ENCODE measurements at regions not wholly inside any gene's neighbourhood (a gene's known extent, or its start where the extent isn't known, plus 50 kb on each side); places are given as distances from the start of the nearest gene placed in this dataset.

GRCh38 chr3:159875116-159875515 lies 113.5 kb upstream of the IL12A start:
- H3K36me3 ChIP-seq (ENCODE audit: insufficient read depth) = no peaks in the 10 kb centered on the region
- H3K9ac ChIP-seq = no peak overlapping the region
- H3K27me3 ChIP-seq (ENCODE audit: insufficient read depth, low read depth) = no peaks in the 10 kb centered on the region
- H2AFZ ChIP-seq (ENCODE audit: low read depth) = no peak overlapping the region
- no peak overlapping the region for H3K4me3 ChIP-seq (IDR thresholded peaks at IDR 0.05; ENCODE audit: insufficient read depth, low read depth, low read length)
- H3K4me2 ChIP-seq = no peak overlapping the region
- H3K4me1 ChIP-seq (ENCODE audit: low read depth, poor library complexity, severe bottlenecking) = peaks cover 12% of the 10 kb centered on the region
- TF ChIP-seq, protein P1, sequence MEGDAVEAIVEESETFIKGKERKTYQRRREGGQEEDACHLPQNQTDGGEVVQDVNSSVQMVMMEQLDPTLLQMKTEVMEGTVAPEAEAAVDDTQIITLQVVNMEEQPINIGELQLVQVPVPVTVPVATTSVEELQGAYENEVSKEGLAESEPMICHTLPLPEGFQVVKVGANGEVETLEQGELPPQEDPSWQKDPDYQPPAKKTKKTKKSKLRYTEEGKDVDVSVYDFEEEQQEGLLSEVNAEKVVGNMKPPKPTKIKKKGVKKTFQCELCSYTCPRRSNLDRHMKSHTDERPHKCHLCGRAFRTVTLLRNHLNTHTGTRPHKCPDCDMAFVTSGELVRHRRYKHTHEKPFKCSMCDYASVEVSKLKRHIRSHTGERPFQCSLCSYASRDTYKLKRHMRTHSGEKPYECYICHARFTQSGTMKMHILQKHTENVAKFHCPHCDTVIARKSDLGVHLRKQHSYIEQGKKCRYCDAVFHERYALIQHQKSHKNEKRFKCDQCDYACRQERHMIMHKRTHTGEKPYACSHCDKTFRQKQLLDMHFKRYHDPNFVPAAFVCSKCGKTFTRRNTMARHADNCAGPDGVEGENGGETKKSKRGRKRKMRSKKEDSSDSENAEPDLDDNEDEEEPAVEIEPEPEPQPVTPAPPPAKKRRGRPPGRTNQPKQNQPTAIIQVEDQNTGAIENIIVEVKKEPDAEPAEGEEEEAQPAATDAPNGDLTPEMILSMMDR (conservative IDR thresholded peaks at IDR 0.05; ENCODE audit: low read depth, low read length) = no peak
- H3K79me2 ChIP-seq (ENCODE audit: insufficient read depth, low read depth) = no peaks in the 10 kb centered on the region
- no peak overlapping the region for H3K27ac ChIP-seq
- no peaks in the 10 kb centered on the region for H4K20me1 ChIP-seq (ENCODE audit: insufficient read depth)

DNA sequence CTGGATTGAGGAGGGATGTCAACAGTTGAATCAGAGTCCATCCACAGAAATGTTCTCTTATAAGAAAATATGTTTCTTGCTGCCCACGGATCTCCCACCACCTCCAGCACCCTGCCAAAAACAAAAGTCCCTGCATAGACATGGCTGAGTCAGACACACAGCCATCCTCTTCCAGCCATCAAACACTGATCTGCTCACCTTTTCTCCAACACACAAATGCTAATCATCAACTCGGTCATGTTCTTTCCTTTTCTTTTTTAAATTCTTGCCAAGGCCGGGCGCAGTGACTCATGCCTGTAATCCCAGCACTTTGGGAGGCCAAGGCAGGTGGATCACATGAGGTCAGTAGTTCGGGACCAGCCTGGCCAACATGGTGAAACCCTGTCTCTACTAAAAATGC lies 110.7 kb upstream of the IL12A start:
- Histone ChIP-seq H3K4me2 (no peak overlapping the region), H3K9ac (no peak overlapping the region), H3K27ac (no peak overlapping the region), H3K4me1 (ENCODE audit: low read depth, poor library complexity, severe bottlenecking) (peaks cover 13% of the 10 kb centered on the region), H3K36me3 (ENCODE audit: insufficient read depth) (no peaks in the 10 kb centered on the region), H3K79me2 (ENCODE audit: insufficient read depth, low read depth) (no peaks in the 10 kb centered on the region), H3K4me3 (IDR thresholded peaks at IDR 0.05; ENCODE audit: insufficient read depth, low read depth, low read length) (no peak overlapping the region), H2AFZ (ENCODE audit: low read depth) (no peak overlapping the region), H3K27me3 (ENCODE audit: insufficient read depth, low read depth) (no peaks in the 10 kb centered on the region), H4K20me1 (ENCODE audit: insufficient read depth) (no peaks in the 10 kb centered on the region)
- TF ChIP-seq, protein P1 (conservative IDR thresholded peaks at IDR 0.05; ENCODE audit: low read depth, low read length) = no peak

- H3K4me3 ChIP-seq (IDR thresholded peaks at IDR 0.05; ENCODE audit: insufficient read depth, low read depth, low read length) = no peak overlapping the region
- TF ChIP-seq, protein P1 (conservative IDR thresholded peaks at IDR 0.05; ENCODE audit: low read depth, low read length) = no peak
These were observed 109.5 kb upstream of the IL12A start for GRCh38 chr3:159879146-159879545.

DNA sequence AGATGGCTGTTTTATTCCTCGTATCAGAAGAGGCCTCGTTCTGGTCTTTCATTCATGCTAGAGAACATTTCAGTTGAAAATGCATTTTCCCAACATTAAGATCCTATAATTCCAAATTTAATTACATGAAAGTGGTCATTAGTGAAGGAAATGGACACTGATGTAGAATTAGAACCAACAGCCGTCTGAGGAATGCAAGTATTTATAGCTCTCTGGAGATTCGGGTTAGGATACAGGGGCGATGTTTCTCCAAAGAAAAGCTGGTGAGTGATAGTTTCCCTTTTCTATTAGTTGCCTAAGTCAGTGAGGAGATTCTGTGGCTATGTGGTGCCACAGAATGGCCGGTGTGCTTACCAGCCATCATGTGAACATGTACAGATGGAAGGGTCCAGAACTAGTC lies 109.0 kb upstream of the IL12A start:
- no peak overlapping the region for H3K9ac ChIP-seq
- H4K20me1 ChIP-seq (ENCODE audit: insufficient read depth) = no peaks in the 10 kb centered on the region
- H3K36me3 ChIP-seq (ENCODE audit: insufficient read depth) = no peaks in the 10 kb centered on the region
- H3K27ac ChIP-seq = no peak overlapping the region
- peaks cover 27% of the 10 kb centered on the region for H3K4me1 ChIP-seq (ENCODE audit: low read depth, poor library complexity, severe bottlenecking)
- no peaks in the 10 kb centered on the region for H3K27me3 ChIP-seq (ENCODE audit: insufficient read depth, low read depth)
- H3K4me3 ChIP-seq (IDR thresholded peaks at IDR 0.05; ENCODE audit: insufficient read depth, low read depth, low read length) = no peak overlapping the region
- no peak overlapping the region for H3K4me2 ChIP-seq
- H3K79me2 ChIP-seq (ENCODE audit: insufficient read depth, low read depth) = no peaks in the 10 kb centered on the region
- TF ChIP-seq, protein P1 (conservative IDR thresholded peaks at IDR 0.05; ENCODE audit: low read depth, low read length) = no peak
- H2AFZ ChIP-seq (ENCODE audit: low read depth) = no peak overlapping the region

More at GRCh38 chr3:159879146-159879545, 109.5 kb upstream of the IL12A start:
- Histone ChIP-seq H2AFZ (ENCODE audit: low read depth) (no peak overlapping the region), H3K27me3 (ENCODE audit: insufficient read depth, low read depth) (no peaks in the 10 kb centered on the region), H3K9ac (no peak overlapping the region), H3K4me1 (ENCODE audit: low read depth, poor library complexity, severe bottlenecking) (peaks cover 24% of the 10 kb centered on the region), H3K27ac (no peak overlapping the region), H3K36me3 (ENCODE audit: insufficient read depth) (no peaks in the 10 kb centered on the region), H4K20me1 (ENCODE audit: insufficient read depth) (no peaks in the 10 kb centered on the region), H3K79me2 (ENCODE audit: insufficient read depth, low read depth) (no peaks in the 10 kb centered on the region), H3K4me2 (no peak overlapping the region)

Data from KMS-11 (cell line).